WERI-Rb-1 (cell line): ENCODE measurements at regions not wholly inside any gene's neighbourhood (a gene's known extent, or its start where the extent isn't known, plus 50 kb on each side); places are given as distances from the start of the nearest gene placed in this dataset.
"Not testable (repeated sequence)": the region's sequence is repeated elsewhere in the genome, so short reads cannot be mapped to it uniquely, and the experiment has no call there.

Experiments
- DNase-seq: peaks from one replicate; pipeline ENCODE4 v3.0.0-alpha.2; 2020
- H3K27ac ChIP-seq: fragments of 250-450 bp; sonication (Bioruptor Pico); 2 replicates; pipeline ENCODE4 v1.5.1; 2020; ENCODE audit warnings: mild to moderate bottlenecking, moderate library complexity
- H3K27me3 ChIP-seq: fragments of 250-450 bp; sonication (Bioruptor Pico); 2 replicates; pipeline ENCODE4 v1.5.1; 2021; ENCODE audit warnings: mild to moderate bottlenecking, low read depth, moderate library complexity; ENCODE audit not compliant: insufficient read depth, severe bottlenecking
- H3K36me3 ChIP-seq: fragments of 250-450 bp; sonication (Bioruptor Pico); 2 replicates; pipeline ENCODE4 v1.5.1; 2020; ENCODE audit warnings: mild to moderate bottlenecking, moderate library complexity
- H3K4me3 ChIP-seq: 2 replicates; pipeline ENCODE4 v1.5.1; 2011; ENCODE audit warnings: low read depth, mild to moderate bottlenecking, control low read depth, low read length
- H3K9me3 ChIP-seq: fragments of 250-450 bp; sonication (Bioruptor Pico); 2 replicates; pipeline ENCODE4 v1.5.1; 2021; ENCODE audit warnings: mild to moderate bottlenecking, moderate library complexity; ENCODE audit not compliant: severe bottlenecking
- TF ChIP-seq, protein P1 (sequence below): IDR thresholded peaks from 2 replicates; pipeline ENCODE4 v1.5.1; 2011; ENCODE audit warnings: low read depth, mild to moderate bottlenecking, control low read depth, inconsistent platforms, low read length

DNA sequence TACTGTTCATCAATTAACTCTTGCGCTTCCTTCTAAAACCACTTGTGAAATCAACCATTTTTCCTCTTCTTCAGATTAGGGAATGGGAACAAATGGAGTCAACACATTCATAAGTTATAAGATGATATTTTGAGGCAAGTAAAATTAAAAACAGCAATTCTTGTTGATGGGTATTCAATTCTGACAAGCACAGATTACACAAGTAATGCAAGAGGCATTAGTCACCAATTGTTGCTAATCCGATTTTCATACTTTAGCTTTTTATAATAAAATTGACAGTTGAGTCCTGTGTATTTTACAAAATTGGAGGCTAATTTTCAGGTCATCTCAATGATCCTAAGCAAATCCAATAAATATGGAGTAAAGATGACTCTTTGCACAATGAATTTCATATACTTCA is 918.4 kb upstream of the SOX9 start:
- H3K9me3 ChIP-seq = no peaks in the 10 kb centered on the region
- H3K27ac ChIP-seq = no peak overlapping the region
- H3K27me3 ChIP-seq = peaks cover 5% of the 10 kb centered on the region
- H3K4me3 ChIP-seq = no peak overlapping the region
- no peaks in the 10 kb centered on the region for H3K36me3 ChIP-seq
- no peak for DNase-seq
- TF ChIP-seq, protein P1, sequence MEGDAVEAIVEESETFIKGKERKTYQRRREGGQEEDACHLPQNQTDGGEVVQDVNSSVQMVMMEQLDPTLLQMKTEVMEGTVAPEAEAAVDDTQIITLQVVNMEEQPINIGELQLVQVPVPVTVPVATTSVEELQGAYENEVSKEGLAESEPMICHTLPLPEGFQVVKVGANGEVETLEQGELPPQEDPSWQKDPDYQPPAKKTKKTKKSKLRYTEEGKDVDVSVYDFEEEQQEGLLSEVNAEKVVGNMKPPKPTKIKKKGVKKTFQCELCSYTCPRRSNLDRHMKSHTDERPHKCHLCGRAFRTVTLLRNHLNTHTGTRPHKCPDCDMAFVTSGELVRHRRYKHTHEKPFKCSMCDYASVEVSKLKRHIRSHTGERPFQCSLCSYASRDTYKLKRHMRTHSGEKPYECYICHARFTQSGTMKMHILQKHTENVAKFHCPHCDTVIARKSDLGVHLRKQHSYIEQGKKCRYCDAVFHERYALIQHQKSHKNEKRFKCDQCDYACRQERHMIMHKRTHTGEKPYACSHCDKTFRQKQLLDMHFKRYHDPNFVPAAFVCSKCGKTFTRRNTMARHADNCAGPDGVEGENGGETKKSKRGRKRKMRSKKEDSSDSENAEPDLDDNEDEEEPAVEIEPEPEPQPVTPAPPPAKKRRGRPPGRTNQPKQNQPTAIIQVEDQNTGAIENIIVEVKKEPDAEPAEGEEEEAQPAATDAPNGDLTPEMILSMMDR = no peak

DNA sequence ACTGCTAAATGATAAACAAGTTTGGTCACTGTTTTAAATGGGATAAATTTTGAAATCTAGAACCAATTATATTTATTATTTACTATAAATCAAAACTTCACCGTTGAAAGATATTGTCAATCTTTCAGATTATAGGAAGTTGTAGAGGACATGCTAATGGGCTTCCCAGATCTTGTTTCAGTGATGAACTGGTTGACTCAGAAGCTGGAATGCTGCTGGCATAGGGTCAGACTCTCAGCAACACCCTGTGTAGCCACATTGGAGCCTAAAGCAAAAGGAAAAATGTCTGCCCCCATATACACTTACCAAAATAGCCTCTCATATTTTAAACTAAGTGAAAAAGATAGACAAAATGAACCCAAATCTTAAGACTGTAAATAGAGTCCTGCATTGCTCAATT is 916.9 kb upstream of the SOX9 start:
- TF ChIP-seq, protein P1 = no peak
- peaks cover 5% of the 10 kb centered on the region for H3K27me3 ChIP-seq
- no peak overlapping the region for H3K27ac ChIP-seq
- H3K4me3 ChIP-seq = no peak overlapping the region
- no peaks in the 10 kb centered on the region for H3K36me3 ChIP-seq
- DNase-seq = no peak
- no peaks in the 10 kb centered on the region for H3K9me3 ChIP-seq

DNA sequence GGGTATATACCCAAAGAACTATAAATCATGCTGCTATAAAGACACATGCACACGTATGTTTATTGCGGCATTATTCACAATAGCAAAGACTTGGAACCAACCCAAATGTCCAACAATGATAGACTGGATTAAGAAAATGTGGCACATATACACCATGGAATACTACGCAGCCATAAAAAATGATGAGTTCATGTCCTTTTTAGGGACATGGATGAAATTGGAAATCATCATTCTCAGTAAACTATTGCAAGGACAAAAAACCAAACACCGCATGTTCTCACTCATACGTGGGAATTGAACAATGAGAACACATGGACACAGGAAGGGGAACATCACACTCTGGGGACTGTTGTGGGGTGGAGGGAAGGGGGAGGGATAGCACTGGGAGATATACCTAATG is 914.9 kb upstream of the SOX9 start:
- H3K4me3 ChIP-seq, H3K9me3 ChIP-seq: not testable (repeated sequence)

DNA sequence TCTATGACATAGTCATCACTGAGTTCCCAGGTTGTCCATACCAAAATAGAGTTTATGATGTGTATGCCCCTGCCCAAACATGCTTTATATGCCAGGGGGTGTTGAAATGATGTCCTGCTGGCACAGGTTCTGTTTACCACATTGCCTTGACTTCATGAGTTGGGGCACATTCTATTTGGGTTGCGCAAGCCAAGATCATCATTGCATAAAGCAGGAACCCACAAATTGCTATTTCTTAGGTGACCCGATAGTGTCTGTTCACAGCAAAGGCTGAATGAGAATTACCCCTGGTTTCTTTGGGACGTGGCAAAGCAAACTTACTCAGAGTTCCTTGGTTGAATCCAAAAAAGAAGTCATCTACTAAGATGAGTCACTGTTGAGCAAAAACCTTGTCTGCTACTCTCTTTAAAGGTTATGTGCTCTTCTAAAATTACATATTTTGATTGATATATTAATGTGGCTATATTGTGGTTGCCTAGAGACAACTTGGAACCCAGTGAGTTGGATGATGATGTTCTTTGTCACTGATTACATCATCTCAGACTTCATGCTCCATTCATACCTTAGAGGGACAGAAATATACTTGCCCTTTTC is 912.6 kb upstream of the SOX9 start:
- Histone ChIP-seq H3K4me3 (no peak overlapping the region), H3K27ac (no peak overlapping the region), H3K36me3 (no peaks in the 10 kb centered on the region), H3K27me3 (peaks cover 7% of the 10 kb centered on the region), H3K9me3 (no peaks in the 10 kb centered on the region)
- no peak for DNase-seq
- TF ChIP-seq, protein P1 = no peak

More for the DNA sequence above, 914.9 kb upstream of the SOX9 start:
- H3K27me3 ChIP-seq, H3K36me3 ChIP-seq, DNase-seq, H3K27ac ChIP-seq: not testable (repeated sequence)

DNA sequence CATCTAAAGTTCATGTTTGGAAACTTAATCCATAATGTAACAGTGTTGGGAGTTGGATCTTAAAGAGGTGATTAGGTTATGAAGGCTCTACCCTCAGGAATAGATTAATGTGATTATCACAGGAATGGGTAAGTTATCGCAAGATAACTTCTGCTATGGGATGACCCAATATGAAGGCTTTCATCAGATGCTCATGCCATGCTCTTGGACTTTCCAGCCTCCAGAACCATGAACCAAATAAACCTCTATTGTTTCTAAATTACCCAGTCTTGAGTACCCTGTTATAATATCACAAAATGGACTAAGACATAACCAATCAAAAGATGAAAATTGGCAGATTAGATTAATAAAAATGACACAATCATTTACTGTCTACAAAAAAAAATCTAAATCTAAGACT is 906.9 kb upstream of the SOX9 start:
- TF ChIP-seq, protein P1 = no peak
- no peaks in the 10 kb centered on the region for H3K9me3 ChIP-seq
- no peak for DNase-seq
- no peak overlapping the region for H3K4me3 ChIP-seq
- peaks cover 15% of the 10 kb centered on the region for H3K27me3 ChIP-seq
- no peaks in the 10 kb centered on the region for H3K36me3 ChIP-seq
- no peak overlapping the region for H3K27ac ChIP-seq

DNA sequence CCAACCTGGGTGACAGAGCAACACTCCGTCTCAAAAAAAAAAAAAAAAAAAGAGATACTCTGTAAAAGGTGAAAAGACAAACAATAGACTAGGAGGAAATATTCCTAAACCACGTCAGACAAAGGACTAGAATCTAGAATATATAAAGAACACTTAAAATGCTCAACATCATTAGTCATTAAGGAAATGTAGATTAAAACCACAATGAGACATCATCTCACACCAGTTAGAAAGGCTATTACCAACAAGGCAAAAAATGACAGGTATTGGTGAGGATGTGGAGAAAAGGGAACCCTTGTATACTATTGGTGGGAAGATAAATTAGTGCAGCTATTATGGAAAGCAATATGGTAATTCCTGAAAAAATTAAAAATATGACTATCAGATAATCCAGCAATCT is 903.1 kb upstream of the SOX9 start:
- peaks cover 21% of the 10 kb centered on the region for H3K27me3 ChIP-seq
- no peak overlapping the region for H3K27ac ChIP-seq
- no peak overlapping the region for H3K4me3 ChIP-seq
- no peak for DNase-seq
- H3K36me3 ChIP-seq = no peaks in the 10 kb centered on the region
- TF ChIP-seq, protein P1 = no peak
- no peaks in the 10 kb centered on the region for H3K9me3 ChIP-seq
